Right lobe of liver (tissue), 4 donors: ENCODE measurements at regions not wholly inside any gene's neighbourhood (a gene's known extent, or its start where the extent isn't known, plus 50 kb on each side); places are given as distances from the start of the nearest gene placed in this dataset.

Experiments used
- CTCF ChIP-seq, 4 donors: fragments of 200-600 bp in 3 of 4; fragments of 450-650 bp in 1 of 4; IDR thresholded peaks; one replicate each; pipeline versions ENCODE4 v1.5.1 to v1.8.0; 2016 to 2022; ENCODE audit warnings: antibody characterized with exemption in 4 of 4, mild to moderate bottlenecking in 2 of 4
- POLR2A ChIP-seq: fragments of 450-650 bp; IDR thresholded peaks from one replicate; pipeline ENCODE4 v1.6.1; 2017; ENCODE audit warnings: antibody characterized with exemption, mild to moderate bottlenecking
- donor health status: DM: no; HTN: no; CAD: no.
- donor health status: DM: no; HTN: no; CAD: no.
- donor health status: DM: no; HTN: yes; CAD: no.

DNA sequence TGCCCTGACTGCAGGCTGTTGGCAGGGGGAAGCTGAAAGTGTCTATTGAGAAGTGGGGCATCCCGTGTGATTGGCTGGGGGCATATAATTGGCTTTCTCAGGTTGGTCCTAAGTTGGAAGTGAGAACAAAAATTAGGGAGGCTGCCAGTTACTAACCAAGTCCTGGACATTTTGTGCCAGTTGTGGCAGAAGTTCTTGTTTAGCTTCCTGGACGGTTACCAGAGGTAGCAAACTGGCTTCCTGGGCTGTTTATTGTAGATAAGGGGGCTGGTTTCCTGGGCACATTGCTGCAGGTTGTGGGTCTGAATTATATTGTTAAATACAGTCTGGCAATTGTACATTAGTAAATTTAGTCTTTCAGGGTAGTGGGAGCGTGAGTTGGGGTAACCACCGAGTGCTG lies 50.6 kb upstream of the SLC2A12 start:
- TF ChIP-seq CTCF (IDR thresholded peaks at IDR 0.05) (no peak), POLR2A (no peak)
